HG03045 (cell line): ENCODE measurements at regions not wholly inside any gene's neighbourhood (a gene's known extent, or its start where the extent isn't known, plus 50 kb on each side); places are given as distances from the start of the nearest gene placed in this dataset.

Experiments
- ATAC-seq: cut with Tn5 transposase; IDR thresholded peaks from one replicate; pipeline ENCODE4 v1.9.1; 2021; ENCODE audit warnings: mild to moderate bottlenecking, moderate library complexity; ENCODE audit not compliant: unreplicated experiment

DNA sequence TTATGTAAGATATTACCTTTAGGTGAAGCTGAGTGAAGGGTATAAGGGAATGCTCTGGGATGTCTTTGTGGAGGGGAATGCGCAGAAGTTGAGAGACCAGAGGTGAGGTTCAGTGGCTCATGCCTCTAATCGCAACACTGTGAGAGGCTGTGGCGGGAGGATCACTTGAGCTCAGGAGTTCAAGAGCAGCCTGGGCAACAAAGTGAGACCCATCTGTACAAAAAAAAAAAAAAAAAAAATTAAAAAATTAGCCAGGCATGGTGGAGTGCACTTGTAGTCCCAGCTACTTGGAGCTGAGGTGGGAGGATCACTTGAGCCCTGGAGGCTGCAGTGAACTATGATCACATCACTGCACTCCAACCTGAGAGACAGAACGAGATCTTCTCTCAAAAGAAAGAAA, 57.3 kb upstream of the SP3 start:
- ATAC-seq: no peak

DNA sequence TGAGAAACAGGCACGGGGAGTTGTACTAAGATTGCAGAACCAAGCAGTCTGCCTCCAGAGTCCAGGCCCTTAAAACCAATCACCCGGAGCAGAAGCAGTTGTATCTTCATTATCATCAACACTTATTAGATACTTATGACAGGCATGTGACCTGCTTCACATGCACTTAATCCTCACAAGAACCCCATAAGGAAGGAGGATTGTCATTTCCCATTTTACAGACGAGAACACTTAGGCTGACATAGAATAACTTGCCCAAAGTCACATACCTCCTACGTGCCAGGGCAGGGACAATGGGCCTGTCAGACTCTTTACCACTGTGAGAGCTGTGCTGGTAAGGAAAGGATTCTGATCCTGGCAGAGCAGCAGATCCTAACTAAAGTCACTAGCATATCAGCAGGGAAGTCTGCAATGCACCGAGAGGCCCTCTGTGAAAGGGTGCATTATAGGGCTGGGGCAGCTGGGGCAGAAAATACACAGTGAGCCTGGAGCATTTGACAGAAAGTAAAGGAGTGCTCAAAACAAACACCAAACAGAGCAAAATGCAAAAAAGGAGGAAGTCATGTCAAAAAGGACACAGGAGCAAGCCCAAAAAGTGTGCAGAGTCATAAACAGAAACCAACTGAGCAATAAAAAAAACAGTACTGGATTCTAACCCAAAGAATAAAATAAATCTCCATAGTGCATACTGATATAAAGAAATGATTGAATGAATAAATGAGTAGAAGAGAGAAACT, 55.9 kb upstream of the SP3 start:
- peak; percentile 49 for ATAC-seq

DNA sequence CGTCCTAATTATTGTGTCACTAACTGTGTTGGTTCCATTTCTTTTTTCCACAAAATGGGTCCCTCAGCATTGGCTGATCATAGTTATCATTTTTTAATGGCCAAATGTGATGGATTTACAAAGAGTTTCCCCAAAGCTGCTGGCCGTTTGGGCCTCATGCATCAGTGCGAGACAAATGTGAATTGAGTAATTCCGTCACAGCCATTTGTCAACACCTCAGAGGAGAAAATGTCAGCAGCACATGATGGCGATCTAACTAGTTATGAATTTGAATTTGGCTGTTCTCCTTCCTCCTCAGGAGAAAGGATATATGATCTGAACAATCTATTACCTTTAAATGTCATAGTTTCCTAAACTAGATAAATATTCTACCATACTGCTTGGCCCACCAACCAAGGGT, 54.9 kb upstream of the SP3 start:
- no peak for ATAC-seq

DNA sequence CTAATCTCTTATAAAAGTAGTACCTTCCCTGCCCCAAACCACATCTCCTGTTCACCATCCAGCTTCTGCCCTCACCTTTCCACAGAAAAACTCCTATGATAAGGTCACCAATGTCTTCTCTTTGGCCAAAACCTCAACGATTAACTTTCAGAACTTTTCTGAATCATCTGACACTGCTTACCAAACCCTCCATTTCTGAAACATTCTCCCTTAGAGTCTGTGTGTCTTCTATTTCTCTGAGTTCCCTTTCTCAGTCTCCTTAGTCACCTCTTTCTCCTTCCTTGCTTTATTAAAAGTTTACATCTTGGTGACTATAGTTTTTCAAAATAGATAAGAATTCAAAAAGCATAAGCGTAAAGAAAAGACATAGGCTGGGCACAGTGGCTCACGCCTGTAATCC, 51.3 kb upstream of the SP3 start:
- no peak for ATAC-seq

DNA sequence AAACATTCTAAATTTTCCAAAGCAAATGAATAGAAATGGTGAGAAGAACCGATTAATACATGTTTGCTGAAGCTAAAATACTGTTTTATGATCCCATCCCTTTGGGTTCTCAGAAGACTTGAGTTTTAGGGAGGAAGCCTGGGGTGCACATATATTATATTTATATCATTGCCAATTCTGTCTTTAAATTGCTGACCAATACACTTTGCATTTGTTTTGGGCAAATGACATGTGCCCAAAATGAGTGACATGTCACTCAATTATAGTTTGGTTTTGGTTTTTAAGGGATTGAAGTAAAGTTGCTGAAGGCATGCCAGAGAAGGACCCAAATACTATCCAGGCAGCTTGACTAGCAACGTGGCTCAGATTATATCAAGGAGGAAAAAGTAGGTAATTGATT, 50.3 kb upstream of the SP3 start:
- no peak for ATAC-seq
